ENCODE measurements at regions not wholly inside any gene's neighbourhood (a gene's known extent, or its start where the extent isn't known, plus 50 kb on each side); places are given as distances from the start of the nearest gene placed in this dataset.
"Not testable (repeated sequence)": the region's sequence is repeated elsewhere in the genome, so short reads cannot be mapped to it uniquely, and the experiment has no call there.

DNA sequence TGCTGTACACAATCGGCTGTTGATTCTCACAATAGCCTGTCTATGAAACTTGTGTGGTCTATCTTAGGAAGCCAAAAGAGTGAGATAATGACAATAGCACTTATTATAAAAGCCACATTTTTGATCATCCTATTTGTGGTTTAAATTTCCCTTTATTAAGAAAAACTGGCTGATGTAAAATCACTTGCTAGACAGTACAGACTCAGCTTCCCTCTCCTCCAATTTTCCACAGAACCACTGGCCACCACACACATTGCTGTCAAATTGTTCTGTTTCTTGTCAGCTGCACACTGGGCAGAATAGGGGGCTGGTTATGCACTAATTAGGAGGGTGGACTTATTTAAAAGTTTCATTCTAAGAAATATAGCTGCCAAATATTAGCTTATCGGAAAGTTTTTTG is 425.9 kb downstream of the EPHA3 start:
- Histone ChIP-seq H3K27me3 (ENCODE audit: control insufficient read depth, insufficient read depth, low read length) (no peaks in the 10 kb centered on the region), H3K4me3 (ENCODE audit: insufficient read depth, low read depth, low read length) (no peak overlapping the region), H3K36me3 (replicated peaks; ENCODE audit: control insufficient read depth, insufficient read depth, low read length) (no peaks in the 10 kb centered on the region)
- no peak for DNase-seq

DNA sequence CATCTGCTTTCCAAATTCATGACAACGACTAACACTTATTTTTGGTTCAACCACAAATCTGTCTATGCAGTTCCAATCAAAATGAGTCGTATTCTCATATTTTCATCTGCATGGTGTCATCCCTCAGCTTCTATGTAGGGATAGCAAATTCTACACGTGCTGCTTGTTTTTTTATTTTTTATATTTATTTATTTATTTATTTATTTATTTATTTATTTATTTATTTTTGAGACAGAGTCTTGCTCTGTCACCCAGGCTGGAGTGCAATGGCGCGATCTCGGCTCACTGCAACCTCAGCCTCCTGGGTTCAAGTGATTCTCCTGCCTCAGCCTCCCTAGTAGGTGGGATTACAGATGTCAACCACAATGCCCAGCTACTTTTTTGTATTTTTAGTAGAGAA is 447.2 kb downstream of the EPHA3 start:
- DNase-seq; H3K36me3 ChIP-seq (replicated peaks; ENCODE audit: control insufficient read depth, insufficient read depth, low read length); H3K4me3 ChIP-seq (ENCODE audit: insufficient read depth, low read depth, low read length); H3K27me3 ChIP-seq (ENCODE audit: control insufficient read depth, insufficient read depth, low read length): not testable (repeated sequence)

DNA sequence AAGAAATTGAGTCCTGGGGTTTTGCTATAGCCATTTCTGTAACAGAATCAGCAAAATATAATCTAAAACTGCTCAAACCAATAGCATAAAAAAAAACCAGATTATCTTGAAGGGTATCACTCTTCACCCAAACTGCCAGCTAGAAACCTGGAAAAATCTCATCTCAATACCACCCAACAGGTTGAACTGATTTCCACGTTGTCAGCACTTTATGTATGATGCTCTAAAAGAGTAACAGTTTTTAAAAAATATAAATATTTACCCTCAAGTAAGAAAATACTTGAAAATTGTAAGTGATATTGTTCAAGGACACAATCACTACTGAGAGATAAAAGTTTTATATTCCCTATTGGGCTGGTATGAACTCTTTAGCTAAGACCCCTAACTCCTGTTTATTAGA is 451.3 kb downstream of the EPHA3 start:
- H3K36me3 ChIP-seq (replicated peaks; ENCODE audit: control insufficient read depth, insufficient read depth, low read length), result no peaks in the 10 kb centered on the region
- no peak overlapping the region for H3K4me3 ChIP-seq (ENCODE audit: insufficient read depth, low read depth, low read length)
- no peak for DNase-seq
- H3K27me3 ChIP-seq (ENCODE audit: control insufficient read depth, insufficient read depth, low read length), result no peaks in the 10 kb centered on the region

DNA sequence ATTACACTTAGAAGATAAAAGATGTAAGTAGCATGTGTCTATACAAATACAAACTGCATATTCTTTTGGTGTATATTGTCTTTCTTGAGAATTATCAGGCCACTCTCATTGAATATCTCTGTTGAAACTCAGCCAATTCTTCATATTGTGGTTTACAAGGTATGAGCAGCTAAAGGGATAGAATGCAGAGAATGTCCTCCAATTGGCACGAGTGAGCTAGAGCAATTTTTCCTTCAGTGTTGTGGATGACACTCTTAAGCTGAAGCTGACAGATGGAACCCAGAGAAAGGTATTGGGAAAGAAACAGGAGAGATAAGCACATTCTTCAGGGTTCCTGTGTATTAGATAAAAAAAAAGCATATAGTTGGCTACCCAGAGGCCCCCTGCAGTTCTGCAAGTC is 453.1 kb downstream of the EPHA3 start:
- no peaks in the 10 kb centered on the region for H3K27me3 ChIP-seq (ENCODE audit: control insufficient read depth, insufficient read depth, low read length)
- no peaks in the 10 kb centered on the region for H3K36me3 ChIP-seq (replicated peaks; ENCODE audit: control insufficient read depth, insufficient read depth, low read length)
- DNase-seq, result no peak
- H3K4me3 ChIP-seq (ENCODE audit: insufficient read depth, low read depth, low read length), result no peak overlapping the region

DNA sequence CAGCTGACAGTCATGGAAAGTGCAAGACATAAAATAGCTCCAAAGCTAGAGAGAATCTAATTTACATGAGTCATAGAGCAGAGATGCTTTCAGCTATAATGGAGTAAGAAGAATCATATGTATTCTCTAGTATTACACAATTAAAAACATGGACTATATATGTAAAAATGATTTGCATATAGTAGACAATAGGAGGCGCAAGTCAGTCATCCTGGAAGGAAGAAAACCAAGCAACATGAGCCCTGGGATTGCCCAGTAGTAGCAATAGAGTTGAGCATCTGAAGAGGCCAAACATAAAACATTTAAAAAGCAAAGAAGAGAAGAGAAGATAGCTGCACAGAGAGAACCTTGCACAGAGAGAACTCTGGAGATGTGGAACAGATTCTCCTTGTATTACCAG is 455.0 kb downstream of the EPHA3 start:
- Histone ChIP-seq H3K4me3 (ENCODE audit: insufficient read depth, low read depth, low read length) (no peak overlapping the region), H3K27me3 (ENCODE audit: control insufficient read depth, insufficient read depth, low read length) (no peaks in the 10 kb centered on the region), H3K36me3 (replicated peaks; ENCODE audit: control insufficient read depth, insufficient read depth, low read length) (no peaks in the 10 kb centered on the region)
- DNase-seq, result no peak

DNA sequence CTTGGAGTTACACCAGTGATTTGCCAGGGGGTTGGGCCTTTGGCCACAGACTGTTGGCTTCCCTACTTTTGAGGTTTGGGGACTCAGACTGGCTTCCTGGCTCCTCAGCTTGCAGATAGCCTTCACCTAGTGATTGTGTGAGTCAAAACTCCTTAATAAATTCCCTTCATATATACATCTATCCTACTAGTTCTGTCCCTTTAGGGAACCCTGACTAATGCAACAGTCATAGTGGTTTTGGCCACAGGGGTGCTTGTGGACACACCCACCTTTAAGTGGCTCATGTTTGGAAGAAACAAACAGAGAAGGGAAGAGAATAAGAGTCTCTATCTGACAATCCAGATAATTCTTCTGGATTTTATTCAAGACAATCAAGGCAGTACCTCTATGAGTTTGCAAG is 457.7 kb downstream of the EPHA3 start:
- DNase-seq, result no peak
- Histone ChIP-seq H3K36me3 (replicated peaks; ENCODE audit: control insufficient read depth, insufficient read depth, low read length) (no peaks in the 10 kb centered on the region), H3K4me3 (ENCODE audit: insufficient read depth, low read depth, low read length) (no peak overlapping the region), H3K27me3 (ENCODE audit: control insufficient read depth, insufficient read depth, low read length) (no peaks in the 10 kb centered on the region)

DNA sequence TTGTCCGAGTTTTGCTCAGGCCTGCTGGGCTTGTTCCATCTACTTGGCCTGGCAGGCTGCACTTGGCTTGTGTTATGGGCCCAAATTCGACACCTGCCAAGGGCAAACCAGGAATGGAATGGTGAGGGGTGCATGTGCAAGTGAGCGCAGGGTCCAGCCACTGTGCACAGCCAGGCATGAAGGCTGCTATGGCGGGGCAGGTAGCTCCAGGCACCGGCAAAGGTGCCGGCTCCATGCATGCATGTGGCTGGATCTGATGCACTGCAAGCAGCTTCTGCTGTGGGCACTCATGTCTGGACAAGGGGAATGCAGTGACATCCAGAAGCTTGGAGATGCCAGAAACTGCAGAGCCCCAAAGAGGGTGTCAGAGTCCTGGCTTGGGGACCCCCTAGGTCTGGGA is 463.0 kb downstream of the EPHA3 start:
- no peak overlapping the region for H3K4me3 ChIP-seq (ENCODE audit: insufficient read depth, low read depth, low read length)
- DNase-seq, result no peak
- no peaks in the 10 kb centered on the region for H3K36me3 ChIP-seq (replicated peaks; ENCODE audit: control insufficient read depth, insufficient read depth, low read length)

DNA sequence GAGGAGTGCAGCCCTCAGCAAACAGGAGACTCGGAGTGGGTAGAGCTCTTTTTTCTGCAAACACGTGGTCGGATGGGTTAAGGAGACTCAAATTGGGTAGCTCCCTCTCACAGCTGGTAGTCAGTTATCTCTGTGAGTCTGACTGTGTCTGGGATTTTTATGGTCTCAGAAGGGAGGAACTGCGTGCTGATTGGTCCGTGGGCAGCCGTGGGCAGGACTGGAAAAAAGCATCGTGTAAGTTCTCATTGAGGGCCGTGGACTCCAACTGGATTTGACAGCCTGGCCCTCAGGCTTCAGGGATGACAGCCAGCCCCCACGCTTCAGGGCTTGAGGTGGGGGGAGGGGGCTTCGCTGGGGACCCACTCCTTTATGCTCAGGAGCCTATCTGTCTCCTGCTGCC is 463.9 kb downstream of the EPHA3 start:
- H3K36me3 ChIP-seq (replicated peaks; ENCODE audit: control insufficient read depth, insufficient read depth, low read length), result no peaks in the 10 kb centered on the region
- no peaks in the 10 kb centered on the region for H3K27me3 ChIP-seq (ENCODE audit: control insufficient read depth, insufficient read depth, low read length)
- H3K4me3 ChIP-seq (ENCODE audit: insufficient read depth, low read depth, low read length), result no peak overlapping the region
- no peak for DNase-seq

More for the DNA sequence above, 463.0 kb downstream of the EPHA3 start:
- H3K27me3 ChIP-seq (ENCODE audit: control insufficient read depth, insufficient read depth, low read length), result no peaks in the 10 kb centered on the region

DNA sequence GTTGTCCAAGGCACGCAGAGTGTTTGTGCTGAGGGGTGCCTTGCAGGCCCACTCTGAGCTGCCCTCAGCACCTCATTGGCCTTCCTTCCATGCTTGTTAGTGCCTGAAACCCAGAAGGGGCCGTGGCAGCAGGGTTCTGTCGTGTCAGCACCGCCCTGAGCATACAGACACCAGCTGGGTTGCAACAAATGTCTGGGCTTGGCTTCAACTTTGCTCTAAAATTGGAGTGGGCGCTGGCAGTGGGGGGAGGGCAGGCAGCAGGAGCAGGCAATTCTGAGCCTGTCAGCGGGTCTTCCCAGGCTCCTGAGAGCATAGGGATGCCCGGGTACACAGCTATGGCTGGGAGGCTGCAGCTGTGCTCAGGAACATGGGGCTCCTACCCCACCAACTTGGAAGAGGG is 464.3 kb downstream of the EPHA3 start:
- Histone ChIP-seq H3K36me3 (replicated peaks; ENCODE audit: control insufficient read depth, insufficient read depth, low read length) (no peaks in the 10 kb centered on the region), H3K27me3 (ENCODE audit: control insufficient read depth, insufficient read depth, low read length) (no peaks in the 10 kb centered on the region), H3K4me3 (ENCODE audit: insufficient read depth, low read depth, low read length) (no peak overlapping the region)
- DNase-seq, result no peak

DNA sequence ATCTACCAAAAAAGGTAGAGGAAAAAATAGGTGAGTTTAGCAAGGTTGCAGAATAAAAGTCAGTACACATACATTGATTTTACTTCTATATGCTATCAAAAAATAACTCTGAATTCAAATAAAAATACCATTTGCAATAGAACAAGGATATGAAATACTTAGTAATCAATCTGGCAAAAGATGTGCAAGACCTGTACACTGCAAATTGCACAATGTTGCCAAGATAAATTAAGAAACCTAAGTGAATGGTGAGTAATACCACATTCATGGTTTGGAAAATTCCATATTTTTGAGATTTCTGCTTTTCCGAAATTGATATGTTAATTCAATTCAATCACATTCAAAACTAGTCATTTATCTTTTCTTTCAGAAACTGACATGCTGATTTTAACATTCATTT is 464.8 kb downstream of the EPHA3 start:
- no peaks in the 10 kb centered on the region for H3K27me3 ChIP-seq (ENCODE audit: control insufficient read depth, insufficient read depth, low read length)
- no peak for DNase-seq
- H3K4me3 ChIP-seq (ENCODE audit: insufficient read depth, low read depth, low read length), result no peak overlapping the region
- no peaks in the 10 kb centered on the region for H3K36me3 ChIP-seq (replicated peaks; ENCODE audit: control insufficient read depth, insufficient read depth, low read length)

DNA sequence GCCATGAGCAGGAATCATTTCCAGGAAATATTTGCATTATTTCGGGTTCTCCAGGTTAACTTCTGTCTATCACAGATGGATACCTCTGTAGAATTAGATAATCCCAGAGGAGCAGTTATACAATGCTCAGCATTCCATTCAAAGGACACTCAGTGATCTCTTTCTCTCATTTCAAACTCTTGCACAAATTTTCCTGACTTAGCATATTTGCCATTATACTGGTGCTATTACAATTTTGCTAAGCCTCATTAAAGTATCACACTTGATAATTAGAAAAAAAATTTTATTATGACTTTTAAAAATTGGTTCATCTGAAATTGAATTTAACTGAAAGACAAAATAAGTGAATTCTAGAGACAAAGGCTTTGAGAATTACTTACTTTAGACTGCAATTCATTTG is 469.0 kb downstream of the EPHA3 start:
- no peak for DNase-seq
- Histone ChIP-seq H3K36me3 (replicated peaks; ENCODE audit: control insufficient read depth, insufficient read depth, low read length) (no peaks in the 10 kb centered on the region), H3K27me3 (ENCODE audit: control insufficient read depth, insufficient read depth, low read length) (no peaks in the 10 kb centered on the region), H3K4me3 (ENCODE audit: insufficient read depth, low read depth, low read length) (no peak overlapping the region)

DNA sequence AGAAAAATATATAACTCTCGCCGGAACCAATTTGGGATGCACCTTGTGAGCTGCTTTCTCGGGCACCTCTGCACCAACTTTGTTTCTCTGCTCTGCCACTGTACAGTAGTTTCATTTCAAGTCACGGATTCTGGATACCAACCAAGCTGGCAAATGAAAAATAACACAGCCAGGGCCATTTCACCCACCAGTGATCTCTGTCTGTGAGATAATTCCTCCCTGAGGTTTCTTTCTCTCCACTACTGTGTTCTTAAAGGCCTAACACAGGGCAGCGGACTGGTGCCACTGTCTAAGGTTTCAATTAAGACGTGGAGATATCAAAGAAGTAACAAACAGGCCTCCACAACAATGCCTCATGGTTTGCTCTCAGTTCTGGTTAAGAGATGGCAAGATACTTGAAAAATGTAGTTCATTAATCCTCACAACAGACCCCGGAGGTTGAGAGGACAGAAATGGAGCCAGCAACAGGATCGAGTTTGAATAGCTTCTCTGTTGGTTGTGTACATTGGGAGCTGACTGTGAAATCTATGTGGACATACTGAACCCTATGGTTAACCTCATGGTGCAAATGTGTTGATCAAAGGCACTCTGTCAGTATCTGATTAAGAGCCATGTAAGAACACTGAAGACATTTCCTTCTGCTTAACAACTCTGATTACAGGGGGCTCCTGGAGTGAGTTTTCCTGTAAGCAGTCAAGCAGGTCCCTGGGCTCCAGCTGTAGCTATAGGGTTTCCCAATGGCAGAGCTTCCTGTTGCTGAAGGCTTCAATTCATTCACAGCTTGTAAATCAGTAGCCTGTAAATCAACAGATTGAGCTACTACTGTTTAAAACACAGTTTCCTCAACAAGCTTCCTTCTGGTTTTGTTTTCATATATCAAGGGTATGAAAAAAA is 470.5 kb downstream of the EPHA3 start:
- Histone ChIP-seq H3K36me3 (replicated peaks; ENCODE audit: control insufficient read depth, insufficient read depth, low read length) (no peaks in the 10 kb centered on the region), H3K27me3 (ENCODE audit: control insufficient read depth, insufficient read depth, low read length) (no peaks in the 10 kb centered on the region), H3K4me3 (ENCODE audit: insufficient read depth, low read depth, low read length) (no peak overlapping the region)
- DNase-seq, result no peak

DNA sequence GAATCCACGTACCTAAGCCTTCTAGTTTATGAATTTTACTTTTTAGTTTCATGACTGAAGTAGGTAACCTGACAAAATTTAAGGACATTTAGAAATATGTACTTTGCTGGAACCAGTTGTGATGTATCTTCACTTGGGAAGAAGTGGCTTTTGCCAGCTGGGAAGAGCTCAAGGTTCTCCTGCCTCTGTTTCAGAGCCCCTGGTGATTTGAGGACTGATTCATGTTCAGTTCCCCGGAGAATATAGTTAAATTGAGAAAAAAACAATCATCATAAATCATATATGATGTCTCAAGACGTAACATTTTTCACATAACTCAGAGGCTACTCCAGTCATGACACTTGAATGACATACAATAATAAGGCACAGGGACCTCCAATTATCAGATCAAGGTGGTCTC is 473.4 kb downstream of the EPHA3 start:
- Histone ChIP-seq H3K27me3 (ENCODE audit: control insufficient read depth, insufficient read depth, low read length) (no peaks in the 10 kb centered on the region), H3K36me3 (replicated peaks; ENCODE audit: control insufficient read depth, insufficient read depth, low read length) (no peaks in the 10 kb centered on the region), H3K4me3 (ENCODE audit: insufficient read depth, low read depth, low read length) (no peak overlapping the region)
- DNase-seq, result no peak

DNA sequence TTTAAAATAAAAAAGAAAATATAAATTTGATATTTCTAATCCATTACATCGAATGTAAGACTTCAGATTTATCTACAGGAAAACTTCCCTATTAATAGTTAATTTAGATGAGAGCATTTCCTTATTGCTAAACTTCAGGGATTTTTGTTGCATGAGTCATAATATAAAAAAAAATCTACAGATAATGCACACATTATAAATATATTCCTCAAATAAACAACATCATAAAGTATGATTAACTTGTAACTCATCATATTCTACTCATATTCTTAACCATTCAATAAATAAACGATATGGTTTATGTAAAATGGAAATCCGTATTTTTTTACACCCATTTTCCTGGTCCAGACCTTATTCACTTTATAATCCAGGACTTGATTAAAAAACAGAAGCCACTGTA is 477.0 kb downstream of the EPHA3 start:
- Histone ChIP-seq H3K27me3 (ENCODE audit: control insufficient read depth, insufficient read depth, low read length) (no peaks in the 10 kb centered on the region), H3K4me3 (ENCODE audit: insufficient read depth, low read depth, low read length) (no peak overlapping the region), H3K36me3 (replicated peaks; ENCODE audit: control insufficient read depth, insufficient read depth, low read length) (no peaks in the 10 kb centered on the region)
- DNase-seq, result no peak

DNA sequence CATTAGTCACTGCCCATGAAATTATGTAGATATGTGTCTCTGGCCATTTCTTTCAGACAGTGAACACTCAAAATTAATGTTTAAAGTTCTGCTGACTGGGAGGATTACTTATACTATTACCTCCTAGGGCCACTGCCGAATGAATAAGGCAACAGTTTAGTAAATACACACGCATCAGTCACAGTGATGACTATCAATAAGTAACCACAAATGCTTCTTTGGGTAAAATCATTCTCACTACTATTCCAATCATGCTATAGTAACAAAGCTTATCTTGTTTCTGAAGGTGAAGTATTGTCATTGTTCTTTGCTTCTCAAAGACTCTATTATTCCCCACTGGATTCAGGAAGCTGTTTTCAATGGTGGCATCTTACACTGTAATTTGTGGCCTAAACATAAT is 478.8 kb downstream of the EPHA3 start:
- no peak overlapping the region for H3K4me3 ChIP-seq (ENCODE audit: insufficient read depth, low read depth, low read length)
- H3K36me3 ChIP-seq (replicated peaks; ENCODE audit: control insufficient read depth, insufficient read depth, low read length), result no peaks in the 10 kb centered on the region
- DNase-seq, result no peak
- no peaks in the 10 kb centered on the region for H3K27me3 ChIP-seq (ENCODE audit: control insufficient read depth, insufficient read depth, low read length)

DNA sequence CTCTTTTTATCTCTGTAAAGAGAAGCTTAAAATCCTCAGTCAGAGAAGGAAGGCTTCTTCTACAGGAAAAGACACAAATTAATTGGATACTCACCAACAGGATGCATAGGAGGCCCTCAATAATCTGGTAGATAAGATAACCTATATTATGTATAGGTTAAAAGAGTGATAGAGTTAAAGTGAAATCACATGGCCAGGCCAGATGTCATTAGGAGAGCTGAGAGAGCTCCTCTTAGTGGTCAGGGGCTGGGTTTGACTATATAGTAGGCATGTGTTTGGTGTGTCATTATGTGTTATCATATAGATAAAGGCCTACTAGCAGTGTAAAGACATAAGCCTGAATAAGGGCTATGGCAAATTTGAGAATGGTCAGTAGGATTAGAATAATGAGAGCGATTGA is 479.3 kb downstream of the EPHA3 start:
- Histone ChIP-seq H3K4me3 (ENCODE audit: insufficient read depth, low read depth, low read length) (no peak overlapping the region), H3K36me3 (replicated peaks; ENCODE audit: control insufficient read depth, insufficient read depth, low read length) (no peaks in the 10 kb centered on the region), H3K27me3 (ENCODE audit: control insufficient read depth, insufficient read depth, low read length) (no peaks in the 10 kb centered on the region)
- DNase-seq, result no peak
